GM12872 (cell line): ENCODE measurements at regions not wholly inside any gene's neighbourhood (a gene's known extent, or its start where the extent isn't known, plus 50 kb on each side); places are given as distances from the start of the nearest gene placed in this dataset.

Experiments used
- TF ChIP-seq, protein P1 (sequence below): IDR thresholded peaks from 3 replicates; pipeline ENCODE4 v1.5.1; 2011; ENCODE audit warnings: low read depth, mild to moderate bottlenecking, low read length, moderate library complexity; ENCODE audit not compliant: insufficient read depth

DNA sequence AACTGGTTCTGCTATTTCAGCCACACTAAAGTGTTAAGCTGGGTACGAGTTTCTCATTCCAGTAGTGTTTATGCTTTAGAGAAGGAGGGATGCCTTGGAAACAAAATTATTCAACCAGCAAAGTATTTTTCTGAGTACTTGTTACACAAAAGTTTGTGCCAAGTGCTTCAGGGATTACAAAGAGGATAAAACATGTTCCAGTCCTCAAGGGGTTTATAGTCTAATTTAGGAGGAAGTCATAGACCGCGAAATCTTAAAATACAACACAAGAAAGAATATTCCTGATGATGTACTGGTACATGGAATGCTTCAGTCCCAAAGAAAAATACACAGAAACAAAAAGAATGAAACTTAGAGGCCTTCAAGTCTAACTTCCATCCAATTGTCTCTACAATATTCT is 85.4 kb upstream of the NR4A3 start:
- TF ChIP-seq, protein P1, sequence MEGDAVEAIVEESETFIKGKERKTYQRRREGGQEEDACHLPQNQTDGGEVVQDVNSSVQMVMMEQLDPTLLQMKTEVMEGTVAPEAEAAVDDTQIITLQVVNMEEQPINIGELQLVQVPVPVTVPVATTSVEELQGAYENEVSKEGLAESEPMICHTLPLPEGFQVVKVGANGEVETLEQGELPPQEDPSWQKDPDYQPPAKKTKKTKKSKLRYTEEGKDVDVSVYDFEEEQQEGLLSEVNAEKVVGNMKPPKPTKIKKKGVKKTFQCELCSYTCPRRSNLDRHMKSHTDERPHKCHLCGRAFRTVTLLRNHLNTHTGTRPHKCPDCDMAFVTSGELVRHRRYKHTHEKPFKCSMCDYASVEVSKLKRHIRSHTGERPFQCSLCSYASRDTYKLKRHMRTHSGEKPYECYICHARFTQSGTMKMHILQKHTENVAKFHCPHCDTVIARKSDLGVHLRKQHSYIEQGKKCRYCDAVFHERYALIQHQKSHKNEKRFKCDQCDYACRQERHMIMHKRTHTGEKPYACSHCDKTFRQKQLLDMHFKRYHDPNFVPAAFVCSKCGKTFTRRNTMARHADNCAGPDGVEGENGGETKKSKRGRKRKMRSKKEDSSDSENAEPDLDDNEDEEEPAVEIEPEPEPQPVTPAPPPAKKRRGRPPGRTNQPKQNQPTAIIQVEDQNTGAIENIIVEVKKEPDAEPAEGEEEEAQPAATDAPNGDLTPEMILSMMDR = no peak

DNA sequence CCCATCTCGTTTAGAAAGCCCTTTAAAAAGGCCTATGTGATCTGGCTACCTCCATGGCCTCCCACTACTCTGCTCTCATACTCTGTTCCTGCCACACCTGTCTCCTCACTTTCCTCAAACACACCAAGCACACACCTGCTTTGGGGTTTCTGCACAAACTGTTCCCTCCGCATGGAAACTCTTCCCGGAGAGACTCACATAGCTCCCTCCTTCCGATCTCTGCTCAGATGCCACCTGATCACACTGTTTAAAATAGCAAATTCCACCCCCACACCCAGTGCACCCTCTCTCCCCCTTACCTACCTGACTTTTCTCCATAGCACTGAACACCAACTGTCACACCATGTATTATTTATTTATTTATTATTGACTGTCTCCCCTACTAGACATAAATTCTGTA is 84.0 kb upstream of the NR4A3 start:
- TF ChIP-seq, protein P1 = no peak

DNA sequence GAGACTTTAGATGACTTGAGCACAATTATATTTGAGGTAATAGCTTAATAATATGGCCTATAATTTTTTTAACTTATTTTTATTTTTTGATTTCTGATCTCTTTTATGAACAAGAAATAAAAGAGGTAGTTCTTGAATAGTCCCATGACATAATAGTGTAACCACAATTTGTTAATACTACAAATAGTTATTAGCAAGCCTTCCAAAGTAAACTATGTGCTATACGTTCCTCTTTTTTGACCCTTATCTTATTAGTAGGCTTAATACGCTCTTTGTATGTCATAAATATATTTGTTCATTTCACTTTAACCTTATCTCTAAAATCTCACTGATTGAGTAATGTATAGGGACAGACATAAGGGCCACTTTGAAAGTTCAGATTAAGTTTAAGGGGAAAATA is 78.7 kb upstream of the NR4A3 start:
- TF ChIP-seq, protein P1 = no peak

DNA sequence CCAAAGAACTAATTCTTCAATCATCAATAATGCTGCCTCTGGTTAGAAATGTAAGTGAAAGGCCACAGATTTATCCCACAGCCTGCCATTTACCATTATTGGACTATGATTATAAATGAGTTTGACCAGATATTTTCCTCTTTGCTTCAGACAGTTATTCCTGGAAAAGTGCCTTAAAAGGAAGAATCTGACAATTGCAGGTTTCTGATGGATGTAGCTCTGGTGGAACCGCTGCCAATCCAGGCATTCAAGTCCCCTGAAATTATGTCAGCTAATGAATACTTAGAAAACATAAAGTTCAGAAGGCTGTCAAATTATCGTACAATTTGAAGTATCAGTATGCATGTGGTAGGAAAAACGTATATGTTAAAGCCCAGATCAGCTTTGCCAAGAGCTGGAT is 78.2 kb upstream of the NR4A3 start:
- TF ChIP-seq, protein P1 = no peak

DNA sequence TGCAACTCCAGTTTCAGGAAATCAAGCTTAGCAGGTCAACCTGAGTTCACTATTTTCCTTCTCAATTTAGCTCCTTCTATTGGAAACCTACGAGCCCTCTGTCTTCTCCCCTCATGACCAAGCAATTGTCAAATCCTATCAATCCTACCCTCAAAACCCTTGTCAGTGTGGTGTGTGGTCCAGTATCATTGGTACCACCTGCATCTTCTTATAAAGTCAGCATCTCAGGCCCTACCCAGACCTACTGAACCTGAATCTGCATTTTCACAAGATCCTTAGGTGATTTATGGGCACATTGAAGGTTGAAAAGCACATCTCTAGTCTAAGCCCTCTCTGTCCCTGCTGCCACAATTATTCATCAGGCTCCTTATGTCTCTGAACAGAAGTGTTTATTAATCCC is 77.6 kb upstream of the NR4A3 start:
- TF ChIP-seq, protein P1 = no peak

DNA sequence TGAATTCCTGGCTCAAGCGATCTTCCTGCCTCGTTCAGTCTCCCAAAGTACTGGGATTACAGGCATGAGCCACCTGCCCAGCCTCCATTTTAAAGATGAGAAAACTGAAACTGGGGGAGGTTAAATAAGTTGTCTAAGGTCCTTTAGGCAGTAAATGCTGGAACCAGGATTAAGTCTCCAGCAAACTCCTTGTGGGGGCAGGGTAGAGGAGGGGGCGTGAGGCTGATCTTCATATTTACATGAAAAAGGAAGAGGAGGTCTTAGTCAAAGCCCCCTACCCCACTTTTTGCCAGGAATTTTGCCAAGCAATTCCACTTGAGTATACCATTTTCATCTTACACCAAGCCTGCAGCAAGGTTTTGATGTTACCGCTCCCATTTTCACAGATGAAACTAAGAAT is 76.6 kb upstream of the NR4A3 start:
- TF ChIP-seq, protein P1 = no peak

DNA sequence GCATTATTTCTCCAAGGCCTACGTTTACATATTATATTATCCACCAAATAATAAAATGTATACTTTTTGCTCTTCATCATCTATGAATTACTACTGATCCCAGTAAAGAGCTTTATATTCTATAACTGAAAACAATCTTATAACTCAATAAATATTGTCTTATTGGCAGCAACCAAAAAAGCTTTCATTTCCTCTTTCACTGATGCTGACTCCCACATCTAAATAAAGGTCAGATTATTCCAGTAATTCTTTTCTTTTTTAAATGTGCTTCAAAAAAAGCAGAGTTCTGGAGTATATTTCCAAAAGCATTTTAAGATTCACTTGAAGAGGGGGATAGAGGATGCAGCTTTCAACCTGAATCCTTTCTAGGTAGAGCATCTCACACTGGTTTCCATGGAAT is 75.3 kb upstream of the NR4A3 start:
- TF ChIP-seq, protein P1 = no peak

DNA sequence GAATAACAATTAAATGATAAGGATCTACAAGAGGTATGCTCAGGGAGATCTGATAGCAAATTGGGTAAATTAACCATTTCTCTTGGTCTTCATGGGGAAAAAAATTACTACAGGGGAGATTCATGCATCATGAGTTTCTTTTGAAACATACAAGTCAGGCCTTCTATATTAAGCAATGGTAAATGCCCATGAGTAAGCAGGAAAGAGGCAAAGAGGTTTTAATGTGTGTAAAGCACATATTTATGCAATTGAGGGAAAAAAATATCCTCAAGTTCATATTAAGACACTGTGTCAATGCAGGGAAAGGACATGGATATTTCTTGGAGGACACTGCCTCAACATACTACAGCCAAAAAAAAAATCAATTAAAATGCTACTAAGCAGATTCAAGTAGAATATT is 73.4 kb upstream of the NR4A3 start:
- TF ChIP-seq, protein P1 = no peak
